PC-9 (cell line): ENCODE measurements at regions not wholly inside any gene's neighbourhood (a gene's known extent, or its start where the extent isn't known, plus 50 kb on each side); places are given as distances from the start of the nearest gene placed in this dataset.

Source experiments
- BruUV-seq: library from RNA; stranded (reverse); fragments of 400-500 nt; replicated peaks from 2 replicates; lab custom pipeline; 2021; lab: Mats Ljungman, UMichigan
- CTCF ChIA-PET: fragments of 300-600 bp; sonication (Branson Sonifier 250); formaldehyde crosslinking; loops from one replicate; lab custom pipeline; 2022; ENCODE audit warnings: antibody characterized with exemption; lab: Charles Lee
- POLR2A ChIA-PET: fragments of 300-600 bp; sonication (Branson Sonifier 250); formaldehyde crosslinking; loops from one replicate; lab custom pipeline; 2022; ENCODE audit warnings: antibody characterized with exemption; ENCODE audit not compliant: unreplicated experiment; lab: Charles Lee
- DNase-seq, 2 experiments: peaks; one replicate each; pipeline versions ENCODE4 v3.0.0 to v3.0.0-alpha.2; 2015 to 2022; ENCODE audit warnings: mixed read lengths in 1 of 2
- H2AFZ ChIP-seq: fragments of 200-600 bp; sonication (generic); 2 replicates; pipeline ENCODE4 v1.8.1; 2017; ENCODE audit warnings: antibody characterized with exemption
- H3F3A ChIP-seq: fragments of 200-600 bp; sonication (generic); 2 replicates; pipeline ENCODE4 v1.8.1; 2017; ENCODE audit warnings: antibody characterized with exemption, mild to moderate bottlenecking, low read depth; ENCODE audit not compliant: insufficient read depth
- H3K27ac ChIP-seq: fragments of 200-600 bp; sonication (generic); 2 replicates; pipeline ENCODE4 v1.6.1; 2016; ENCODE audit warnings: mixed run types
- H3K27me3 ChIP-seq: fragments of 200-600 bp; sonication (generic); 2 replicates; pipeline ENCODE4 v1.6.1; 2016; ENCODE audit warnings: low read depth, mixed run types; ENCODE audit not compliant: insufficient read depth
- H3K36me3 ChIP-seq: fragments of 200-600 bp; sonication (generic); 2 replicates; pipeline ENCODE4 v1.6.1; 2016; ENCODE audit warnings: low read depth, mixed run types
- H3K4me1 ChIP-seq: fragments of 200-600 bp; sonication (generic); replicated peaks from 2 replicates; pipeline ENCODE4 v1.6.1; 2016; ENCODE audit warnings: mixed run types; ENCODE audit not compliant: insufficient read depth
- H3K4me2 ChIP-seq: fragments of 200-600 bp; sonication (generic); 2 replicates; pipeline ENCODE4 v1.6.1; 2017; ENCODE audit warnings: mixed run types
- H3K4me3 ChIP-seq: fragments of 200-600 bp; sonication (generic); 2 replicates; pipeline ENCODE4 v1.6.1; 2016; ENCODE audit warnings: mixed run types
- H3K79me2 ChIP-seq: fragments of 200-600 bp; sonication (generic); 2 replicates; pipeline ENCODE4 v1.6.1; 2017; ENCODE audit warnings: low read depth, mixed run types
- H3K9me2 ChIP-seq: fragments of 200-600 bp; sonication (generic); 2 replicates; pipeline ENCODE4 v1.8.1; 2017; ENCODE audit warnings: mild to moderate bottlenecking; ENCODE audit not compliant: insufficient read depth
- H3K9me3 ChIP-seq: fragments of 200-600 bp; sonication (generic); 2 replicates; pipeline ENCODE4 v1.8.1; 2016; ENCODE audit warnings: low read depth; ENCODE audit not compliant: insufficient read depth
- H4K20me1 ChIP-seq: fragments of 200-600 bp; sonication (generic); 2 replicates; pipeline ENCODE4 v1.8.1; 2017; ENCODE audit not compliant: insufficient read depth
- CTCF ChIP-seq: fragments of 200-600 bp; sonication (generic); conservative IDR thresholded peaks from 2 replicates; pipeline ENCODE4 v1.6.1; 2017; ENCODE audit warnings: mixed run types, antibody characterized with exemption, mild to moderate bottlenecking, moderate library complexity
- EZH2 ChIP-seq: fragments of 200-600 bp; sonication (generic); IDR thresholded peaks from 2 replicates; pipeline ENCODE4 v1.8.0; 2017; ENCODE audit warnings: antibody characterized with exemption, low read depth
- intact Hi-C: fragments of 100-400 bp; cut with micrococcal nuclease; formaldehyde crosslinking; loops from one replicate; pipeline ENCODE4 v1.10.0; 2022; ENCODE audit not compliant: unreplicated experiment

- intact Hi-C loops = no loop called here
- Histone ChIP-seq H4K20me1 (no peaks in the 10 kb centered on the region), H3F3A (no peaks in the 10 kb centered on the region), H3K36me3 (no peaks in the 10 kb centered on the region), H3K27me3 (peaks cover 90% of the 10 kb centered on the region), H3K9me2 (no peaks in the 10 kb centered on the region), H2AFZ (no peak overlapping the region), H3K4me2 (no peak overlapping the region), H3K27ac (no peak overlapping the region), H3K79me2 (no peaks in the 10 kb centered on the region), H3K4me3 (no peak overlapping the region), H3K4me1 (no peaks in the 10 kb centered on the region), H3K9me3 (no peaks in the 10 kb centered on the region)
- CTCF ChIA-PET = no interaction called here
- no peak for TF ChIP-seq EZH2
- no peak for TF ChIP-seq CTCF
- POLR2A ChIA-PET = no interaction called here
- BruUV-seq = no TSS peak
- DNase-seq = no peak
Measured at GRCh38 chr18:78393086-78393862, 586.3 kb upstream of the SALL3 start.

GRCh38 chr18:78396077-78396476 is 583.5 kb upstream of the SALL3 start:
- H3K4me2 ChIP-seq = no peak overlapping the region
- no peak overlapping the region for H3K4me3 ChIP-seq
- H3K27ac ChIP-seq = no peak overlapping the region
- H4K20me1 ChIP-seq = no peaks in the 10 kb centered on the region; the same call in 1 of the 2 replicates
- H3K36me3 ChIP-seq = no peaks in the 10 kb centered on the region
- H3K9me3 ChIP-seq = no peaks in the 10 kb centered on the region
- ChIA-PET POLR2A (no interaction called here), CTCF (no interaction called here)
- no peaks in the 10 kb centered on the region for H3K79me2 ChIP-seq
- H3F3A ChIP-seq = no peaks in the 10 kb centered on the region
- TF ChIP-seq EZH2 (no peak), CTCF (no peak)
- BruUV-seq = no TSS peak
- no peaks in the 10 kb centered on the region for H3K4me1 ChIP-seq
- DNase-seq = no peak
- intact Hi-C loops = no loop called here
- H2AFZ ChIP-seq = no peak overlapping the region
- H3K27me3 ChIP-seq = peaks cover 95% of the 10 kb centered on the region
- H3K9me2 ChIP-seq = no peaks in the 10 kb centered on the region

- peaks cover 95% of the 10 kb centered on the region for H3K27me3 ChIP-seq
- no peaks in the 10 kb centered on the region for H3K79me2 ChIP-seq
- H3K27ac ChIP-seq = no peak overlapping the region
- H3K4me3 ChIP-seq = no peak overlapping the region
- no peaks in the 10 kb centered on the region for H3F3A ChIP-seq
- no peaks in the 10 kb centered on the region for H3K9me2 ChIP-seq
- H2AFZ ChIP-seq = no peak overlapping the region
- DNase-seq = no peak
- ChIA-PET POLR2A (no interaction called here), CTCF (no interaction called here)
- intact Hi-C loops = no loop called here
- TF ChIP-seq CTCF = no peak
- no peak for TF ChIP-seq EZH2
- H3K9me3 ChIP-seq = no peaks in the 10 kb centered on the region
- no TSS peak for BruUV-seq
- H3K4me2 ChIP-seq = no peak overlapping the region
- no peaks in the 10 kb centered on the region for H3K4me1 ChIP-seq
- no peaks in the 10 kb centered on the region; the same call in 1 of the 2 replicates for H4K20me1 ChIP-seq
- no peaks in the 10 kb centered on the region for H3K36me3 ChIP-seq
Measured at GRCh38 chr18:78396756-78397155, 582.9 kb upstream of the SALL3 start.
